ENCODE measurements at regions not wholly inside any gene's neighbourhood (a gene's known extent, or its start where the extent isn't known, plus 50 kb on each side); places are given as distances from the start of the nearest gene placed in this dataset.

DNA sequence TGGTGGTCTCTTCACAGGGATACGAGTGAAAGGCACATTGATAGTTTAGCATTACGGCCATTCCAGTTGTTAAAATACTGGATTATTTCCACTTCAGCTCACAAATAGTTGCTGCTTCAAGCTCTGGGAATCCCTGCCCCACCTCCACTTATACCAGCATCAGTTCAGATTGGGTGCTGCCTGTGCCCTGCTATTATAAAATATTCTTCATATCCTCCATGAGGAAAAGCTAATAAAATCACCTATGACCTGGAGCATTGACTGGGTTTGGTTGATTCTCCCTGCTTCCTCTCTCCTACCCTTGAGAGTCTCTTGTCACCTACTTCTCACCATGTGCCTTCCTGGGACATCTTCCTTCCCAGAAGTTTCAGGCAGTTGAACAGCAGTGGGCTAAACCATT is 529.0 kb downstream of the MCTP2 start:
- Mint-ChIP-seq H3K9me3 (no peaks in the 10 kb centered on the region), H3K4me3 (no peak overlapping the region), H3K27me3 (ENCODE audit: insufficient read depth, low read depth, poor library complexity) (peaks cover 5% of the 10 kb centered on the region), H3K36me3 (ENCODE audit: low read depth) (no peaks in the 10 kb centered on the region; the same call in 2 of the 3 replicates), H3K27ac (peak overlapping the region; percentile 53; the same call in 1 of the 2 replicates), H3K4me1 (peaks cover 2% of the 10 kb centered on the region)
- no peaks in the 10 kb centered on the region for H4K20me1 ChIP-seq (replicated peaks; ENCODE audit: insufficient read depth)
- no peaks in the 10 kb centered on the region for H3K27me3 ChIP-seq (ENCODE audit: insufficient read depth)
- no peak overlapping the region for H3K4me2 ChIP-seq
- no peak overlapping the region for H2AFZ ChIP-seq
- no peaks in the 10 kb centered on the region for H3F3A ChIP-seq (replicated peaks; ENCODE audit: low read depth)
- peaks cover 28% of the 10 kb centered on the region for H3K4me1 ChIP-seq (ENCODE audit: insufficient read depth)
- ATAC-seq, result peak; percentile 28; the same call in 1 of the 3 replicates
- peak; percentile 19 for DNase-seq (ENCODE audit: low spot score)
- TF ChIP-seq ZNF331 (CRISPR knock-in tag; IDR thresholded peaks at IDR 0.05; ENCODE audit: low read depth), result no peak
- no peak; the same call in 1 of the 2 replicates for TF ChIP-seq NANOG (IDR thresholded peaks at IDR 0.05; ENCODE audit: borderline replicate concordance)
- no peak for TF ChIP-seq ZNF462 (CRISPR knock-in tag; IDR thresholded peaks at IDR 0.05)
- TF ChIP-seq, protein P1, sequence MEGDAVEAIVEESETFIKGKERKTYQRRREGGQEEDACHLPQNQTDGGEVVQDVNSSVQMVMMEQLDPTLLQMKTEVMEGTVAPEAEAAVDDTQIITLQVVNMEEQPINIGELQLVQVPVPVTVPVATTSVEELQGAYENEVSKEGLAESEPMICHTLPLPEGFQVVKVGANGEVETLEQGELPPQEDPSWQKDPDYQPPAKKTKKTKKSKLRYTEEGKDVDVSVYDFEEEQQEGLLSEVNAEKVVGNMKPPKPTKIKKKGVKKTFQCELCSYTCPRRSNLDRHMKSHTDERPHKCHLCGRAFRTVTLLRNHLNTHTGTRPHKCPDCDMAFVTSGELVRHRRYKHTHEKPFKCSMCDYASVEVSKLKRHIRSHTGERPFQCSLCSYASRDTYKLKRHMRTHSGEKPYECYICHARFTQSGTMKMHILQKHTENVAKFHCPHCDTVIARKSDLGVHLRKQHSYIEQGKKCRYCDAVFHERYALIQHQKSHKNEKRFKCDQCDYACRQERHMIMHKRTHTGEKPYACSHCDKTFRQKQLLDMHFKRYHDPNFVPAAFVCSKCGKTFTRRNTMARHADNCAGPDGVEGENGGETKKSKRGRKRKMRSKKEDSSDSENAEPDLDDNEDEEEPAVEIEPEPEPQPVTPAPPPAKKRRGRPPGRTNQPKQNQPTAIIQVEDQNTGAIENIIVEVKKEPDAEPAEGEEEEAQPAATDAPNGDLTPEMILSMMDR (conservative IDR thresholded peaks at IDR 0.05; ENCODE audit: low read depth in 2 of 2), result no peak
- TF ChIP-seq EZH2 (IDR thresholded peaks at IDR 0.05; ENCODE audit: low read depth, unreplicated experiment), result no peak
- H3K79me2 ChIP-seq (replicated peaks; ENCODE audit: insufficient read depth), result no peaks in the 10 kb centered on the region
- peak overlapping the region; percentile 91 for H3K27ac ChIP-seq (ENCODE audit: low read depth)
- no peaks in the 10 kb centered on the region for H3K36me3 ChIP-seq (ENCODE audit: insufficient read depth)
- no peaks in the 10 kb centered on the region; the same call in 1 of the 2 replicates for H3K9me2 ChIP-seq (ENCODE audit: insufficient read depth)
- H3K4me3 ChIP-seq, result no peak overlapping the region
